H1 (cell line): ENCODE measurements at regions not wholly inside any gene's neighbourhood (a gene's known extent, or its start where the extent isn't known, plus 50 kb on each side); places are given as distances from the start of the nearest gene placed in this dataset.

ENCODE experiments used
- CTCF ChIA-PET: fragments of 300-600 bp; sonication (Branson Sonifier 250); formaldehyde crosslinking; loops from one replicate; lab custom pipeline; 2021; ENCODE audit not compliant: partially characterized antibody; lab: Charles Lee
- POLR2A ChIA-PET: fragments of 300-600 bp; sonication (Branson Sonifier 250); formaldehyde crosslinking; loops from one replicate; lab custom pipeline; 2021; ENCODE audit warnings: inconsistent platforms; ENCODE audit not compliant: partially characterized antibody; lab: Charles Lee
- DNase-seq, 2 experiments: peaks; one replicate each; pipeline versions ENCODE4 v3.0.0 to v3.0.0-alpha.2; 2010 to 2022; ENCODE audit warnings: low spot score in 2 of 2, low read depth in 1 of 2, mixed read lengths in 1 of 2
- FAIRE-seq: peaks from 2 replicates; lab custom pipeline; 2011; peaks lifted over from hg19 to GRCh38; lab: Jason Lieb, UNC
- H2AFZ ChIP-seq: 2 replicates; pipeline ENCODE4 v1.8.1; 2012; ENCODE audit warnings: low read length, inconsistent platforms
- H2AK5ac ChIP-seq: 2 replicates; pipeline ENCODE4 v1.6.1; 2013; ENCODE audit warnings: low read depth, low read length
- H2BK120ac ChIP-seq: replicated peaks from 2 replicates; pipeline ENCODE3; 2013; ENCODE audit warnings: low read depth, low read length, inconsistent platforms
- H2BK12ac ChIP-seq: 2 replicates; pipeline ENCODE4 v1.6.1; 2013; ENCODE audit warnings: low read depth, low read length
- H2BK15ac ChIP-seq: 2 replicates; pipeline ENCODE4 v1.6.1; 2013; ENCODE audit warnings: low read length
- H2BK20ac ChIP-seq: 2 replicates; pipeline ENCODE4 v1.6.1; 2013; ENCODE audit warnings: low read length
- H2BK5ac ChIP-seq: 2 replicates; pipeline ENCODE4 v1.6.1; 2013; ENCODE audit warnings: low read depth, low read length
- H3K14ac ChIP-seq: 2 replicates; pipeline ENCODE4 v1.6.1; 2013; ENCODE audit warnings: inconsistent platforms; ENCODE audit not compliant: insufficient read length
- H3K18ac ChIP-seq: 2 replicates; pipeline ENCODE4 v1.6.1; 2013; ENCODE audit warnings: low read length; ENCODE audit errors: extremely low read depth
- H3K23ac ChIP-seq: 2 replicates; pipeline ENCODE4 v1.6.1; 2013; ENCODE audit warnings: inconsistent platforms; ENCODE audit not compliant: insufficient read length
- H3K23me2 ChIP-seq: 2 replicates; pipeline ENCODE4 v1.6.1; 2013; ENCODE audit warnings: low read depth, low read length
- H3K27ac ChIP-seq: 2 replicates; pipeline ENCODE4 v1.6.1; 2011; ENCODE audit warnings: low read depth, low read length, inconsistent platforms
- H3K27me3 ChIP-seq, 4 experiments: replicated peaks in 1 of 4; 1 replicate in 1 of 4; 2 replicates in 3 of 4; pipeline versions ENCODE4 v1.6.1 to v1.8.1; 2011 to 2013; ENCODE audit warnings: low read length in 3 of 4, mild to moderate bottlenecking in 3 of 4, inconsistent platforms in 2 of 4, mixed read lengths in 2 of 4, moderate library complexity in 1 of 4; ENCODE audit not compliant: control insufficient read depth in 3 of 4, insufficient read depth in 3 of 4; ENCODE audit errors: extremely low read depth in 1 of 4
- H3K36me3 ChIP-seq, 4 experiments: 2 replicates each; pipeline versions ENCODE4 v1.6.1 to v1.8.1; 2011 to 2013; ENCODE audit warnings: mild to moderate bottlenecking in 4 of 4, low read length in 3 of 4, moderate library complexity in 2 of 4, control low read depth in 1 of 4, inconsistent platforms in 1 of 4; ENCODE audit not compliant: insufficient read depth in 4 of 4, control insufficient read depth in 2 of 4
- H3K4ac ChIP-seq: replicated peaks from 2 replicates; pipeline ENCODE3; 2013; ENCODE audit warnings: low read length, low read depth, mixed read lengths, inconsistent platforms; ENCODE audit not compliant: insufficient read length
- H3K4me1 ChIP-seq, 4 experiments: replicated peaks in 1 of 4; 1 replicate in 1 of 4; 2 replicates in 3 of 4; pipeline versions ENCODE4 v1.6.1 to v1.8.1; 2011 to 2013; ENCODE audit warnings: low read length in 3 of 4, inconsistent platforms in 2 of 4, mixed read lengths in 1 of 4; ENCODE audit not compliant: insufficient read depth in 4 of 4, control insufficient read depth in 3 of 4
- H3K4me2 ChIP-seq, 2 experiments: 2 replicates each; pipeline versions ENCODE4 v1.6.1 to v1.8.1; 2011 to 2013; ENCODE audit warnings: low read depth in 2 of 2, low read length in 2 of 2, control low read depth in 1 of 2, inconsistent platforms in 1 of 2, mild to moderate bottlenecking in 1 of 2; ENCODE audit not compliant: insufficient read depth in 1 of 2
- H3K4me3 ChIP-seq, 4 experiments: fragments of 200-600, 300-600 bp in 1 of 4; sonication (generic), shearing (Covaris generic), sonication (Bioruptor Twin) in 1 of 4; 2 replicates each; pipeline versions ENCODE4 v1.5.1 to v1.8.1; 2011 to 2016; ENCODE audit warnings: low read length in 4 of 4, low read depth in 3 of 4, control low read depth in 2 of 4, inconsistent platforms in 2 of 4, mild to moderate bottlenecking in 2 of 4, mixed read lengths in 1 of 4, moderate library complexity in 1 of 4; ENCODE audit not compliant: insufficient read depth in 2 of 4; ENCODE audit errors: extremely low read depth in 1 of 4
- H3K56ac ChIP-seq: replicated peaks from 2 replicates; pipeline ENCODE3; 2013; ENCODE audit warnings: low read depth, mild to moderate bottlenecking, mixed read lengths, low read length, inconsistent platforms; ENCODE audit not compliant: insufficient read length
- H3K79me1 ChIP-seq: 2 replicates; pipeline ENCODE4 v1.6.1; 2013; ENCODE audit warnings: low read depth, low read length, control low read depth
- H3K79me2 ChIP-seq, 2 experiments: 2 replicates each; pipeline versions ENCODE4 v1.6.1 to v1.8.1; 2012 to 2013; ENCODE audit warnings: low read length in 2 of 2, mild to moderate bottlenecking in 2 of 2, inconsistent platforms in 1 of 2; ENCODE audit not compliant: insufficient read depth in 2 of 2, control insufficient read depth in 1 of 2
- H3K9ac ChIP-seq, 4 experiments: replicated peaks in 1 of 4; 1 replicate in 1 of 4; 2 replicates in 3 of 4; pipeline versions ENCODE4 v1.6.1 to v1.8.1; 2011 to 2013; ENCODE audit warnings: low read depth in 3 of 4, low read length in 3 of 4, control low read depth in 2 of 4, mild to moderate bottlenecking in 2 of 4, moderate library complexity in 2 of 4, inconsistent platforms in 1 of 4; ENCODE audit errors: extremely low read depth in 1 of 4
- H3K9me3 ChIP-seq, 2 experiments: 2 replicates each; pipeline versions ENCODE4 v1.6.1 to v1.8.1; 2012 to 2013; ENCODE audit warnings: mild to moderate bottlenecking in 2 of 2, moderate library complexity in 2 of 2, control low read depth in 1 of 2, inconsistent platforms in 1 of 2, low read depth in 1 of 2, low read length in 1 of 2, mixed read lengths in 1 of 2; ENCODE audit not compliant: insufficient read depth in 2 of 2
- H4K20me1 ChIP-seq, 2 experiments: replicated peaks in 1 of 2; 2 replicates each; pipeline versions ENCODE3 to v1.8.1; 2011 to 2013; ENCODE audit warnings: inconsistent platforms in 2 of 2, low read length in 2 of 2, mild to moderate bottlenecking in 1 of 2; ENCODE audit not compliant: insufficient read depth in 2 of 2, control insufficient read depth in 1 of 2
- H4K5ac ChIP-seq: 2 replicates; pipeline ENCODE4 v1.6.1; 2013; ENCODE audit warnings: low read length, low read depth, mixed read lengths, inconsistent platforms; ENCODE audit not compliant: insufficient read length
- H4K8ac ChIP-seq: 2 replicates; pipeline ENCODE4 v1.8.0; 2013; ENCODE audit warnings: mild to moderate bottlenecking, moderate library complexity, low read length, inconsistent platforms; ENCODE audit not compliant: insufficient read depth; ENCODE audit errors: extremely low read depth
- H4K91ac ChIP-seq: replicated peaks from 2 replicates; pipeline ENCODE3; 2013; ENCODE audit warnings: low read length, mixed read lengths, inconsistent platforms; ENCODE audit not compliant: insufficient read length
- BRCA1 ChIP-seq: IDR thresholded peaks from 2 replicates; pipeline ENCODE4 v1.6.1; 2012; ENCODE audit warnings: low read depth, low read length, improper control_type of control experiment
- CTCF ChIP-seq, 3 experiments: IDR thresholded peaks; 1 replicate in 2 of 3; 2 replicates in 1 of 3; pipeline versions ENCODE4 v1.5.1 to v1.6.1; 2011; ENCODE audit warnings: low read length in 3 of 3, mild to moderate bottlenecking in 3 of 3, inconsistent platforms in 2 of 3, low read depth in 1 of 3, moderate library complexity in 1 of 3; ENCODE audit not compliant: insufficient read depth in 1 of 3; ENCODE audit errors: control extremely low read depth in 1 of 3
- RAD21 ChIP-seq, 2 experiments: IDR thresholded peaks in 1 of 2; conservative IDR thresholded peaks in 1 of 2; 2 replicates each; pipeline ENCODE4 v1.6.1; 2011; ENCODE audit warnings: low read depth in 2 of 2, low read length in 2 of 2, improper control_type of control experiment in 1 of 2, inconsistent platforms in 1 of 2, mild to moderate bottlenecking in 1 of 2, moderate library complexity in 1 of 2
- WGBS, 2 experiments: shearing (Covaris generic) in 1 of 2; methylation state at CpG; one replicate each; pipeline versions ENCODE4 v1.1.6 to v1.1.7; 2013 to 2015; ENCODE audit warnings: low lambda C conversion rate in 2 of 2, mixed read lengths in 2 of 2, inconsistent platforms in 1 of 2, low coverage in 1 of 2, missing lambda C conversion rate in 1 of 2; ENCODE audit not compliant: insufficient replicate concordance in 2 of 2, insufficient coverage in 1 of 2, insufficient read length in 1 of 2; ENCODE audit errors: extremely low coverage in 1 of 2, missing lambda C conversion rate in 1 of 2; 5-methylcytosine and 5-hydroxymethylcytosine counted together

DNA sequence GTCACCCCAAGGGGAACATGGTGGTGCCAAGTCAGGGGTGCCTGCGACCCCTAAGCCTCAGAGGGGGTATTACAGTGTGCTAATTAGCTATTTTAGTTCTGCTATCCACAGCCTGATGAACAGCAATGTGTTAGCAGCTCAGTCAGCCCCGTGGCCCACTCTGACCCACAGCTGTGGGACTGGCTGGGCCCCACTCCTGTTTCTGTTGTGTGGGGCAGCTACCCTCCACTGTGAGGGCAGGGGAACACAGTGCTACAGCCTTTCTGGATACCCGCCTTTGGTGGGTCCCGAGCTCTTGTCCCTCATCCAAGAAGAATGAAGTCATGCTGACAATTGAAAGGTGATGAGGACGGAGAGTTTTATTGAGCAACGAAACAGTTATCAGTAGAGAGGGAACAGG is 152.5 kb upstream of the GGTLC1 start:
- Histone ChIP-seq H3K4me3 (no peak overlapping the region), H2BK20ac (no peak overlapping the region), H3K36me3 (no peaks in the 10 kb centered on the region), H4K20me1 (no peaks in the 10 kb centered on the region), H4K5ac (no peak overlapping the region), H3K9me3 (no peaks in the 10 kb centered on the region), H3K79me1 (no peaks in the 10 kb centered on the region), H3K4ac (no peak overlapping the region), H2BK120ac (no peak overlapping the region), H3K4me2 (no peak overlapping the region), H2AFZ (no peak overlapping the region), H3K56ac (no peak overlapping the region), H3K18ac (no peak overlapping the region), H3K23me2 (no peaks in the 10 kb centered on the region), H2BK5ac (no peak overlapping the region), H3K27ac (no peak overlapping the region), H3K4me1 (no peaks in the 10 kb centered on the region)
- ChIA-PET POLR2A (no interaction called here), CTCF (interaction anchor here (0.9 to 1.2 kb wide), 3 partner anchors 9 to 790 kb away, joined by 3 read pairs; no protein-coding TSS in a partner anchor)
- TF ChIP-seq CTCF (IDR thresholded peaks at IDR 0.05; ENCODE audit: control extremely low read depth in 1 of 3, insufficient read depth in 1 of 3, low read depth in 1 of 3, low read length in 3 of 3) (peak; percentile 1 to 30 (median 21); a peak in 2 of 4 replicates), BRCA1 (no peak), RAD21 (IDR thresholded peaks at IDR 0.05 in 1 of 2, conservative IDR thresholded peaks at IDR 0.05 in 1 of 2; ENCODE audit: low read depth in 2 of 2, low read length in 2 of 2) (0 out of 4 replicates have a peak, but pooled peaks of 1 of the 2 experiments have one; percentile 2)
- TF ChIP-seq, all 59 proteins: peak for 2
- Histone ChIP-seq H3K27me3 (no peaks in the 10 kb centered on the region), H2AK5ac (no peak overlapping the region), H3K9ac (no peak overlapping the region), H3K14ac (no peak overlapping the region), H4K91ac (no peak overlapping the region), H2BK12ac (no peak overlapping the region; the same call in 1 of the 2 replicates), H3K79me2 (no peaks in the 10 kb centered on the region), H2BK15ac (no peak overlapping the region), H4K8ac (no peak overlapping the region), H3K23ac (no peak overlapping the region)
- WGBS, 2 experiments: 86% methylated on average over 6 of the region's 6 CpGs; no CpG with 5 or more reads in 1 of the 2 experiments
- FAIRE-seq (no peak), DNase-seq (no peak)
